ENCODE measurements at regions not wholly inside any gene's neighbourhood (a gene's known extent, or its start where the extent isn't known, plus 50 kb on each side); places are given as distances from the start of the nearest gene placed in this dataset.

- TF ChIP-seq CTCF (IDR thresholded peaks at IDR 0.05; ENCODE audit: low read depth, low read length, poor library complexity, severe bottlenecking) (no peak), EZH2phosphoT487 (IDR thresholded peaks at IDR 0.05; ENCODE audit: borderline replicate concordance, low read length) (no peak)
Measured at GRCh38 chr1:166675213-166675612, 164.1 kb upstream of the POGK start.
